Right ventricle myocardium inferior (tissue), 1 donor: ENCODE measurements at regions not wholly inside any gene's neighbourhood (a gene's known extent, or its start where the extent isn't known, plus 50 kb on each side); places are given as distances from the start of the nearest gene placed in this dataset.
A peak's percentile ranks its signal among the peaks of the same experiment; 100 is the strongest.

Experiments used
- ATAC-seq: fragments of 200-7000 bp; cut with Tn5 transposase; one replicate; pipeline ENCODE4 v1.9.1; 2020; ENCODE audit warnings: mild to moderate bottlenecking, moderate library complexity
- DNase-seq: peaks from one replicate; pipeline ENCODE4 v3.0.0; 2021; ENCODE audit errors: missing footprints
- intact Hi-C: fragments of 100-400 bp; cut with DNase I; formaldehyde crosslinking; loops from one replicate; pipeline ENCODE4 v1.11.0; 2022
- donor health status: DM: no; HTN: yes; CAD: no; lungs with severe emphysema.

DNA sequence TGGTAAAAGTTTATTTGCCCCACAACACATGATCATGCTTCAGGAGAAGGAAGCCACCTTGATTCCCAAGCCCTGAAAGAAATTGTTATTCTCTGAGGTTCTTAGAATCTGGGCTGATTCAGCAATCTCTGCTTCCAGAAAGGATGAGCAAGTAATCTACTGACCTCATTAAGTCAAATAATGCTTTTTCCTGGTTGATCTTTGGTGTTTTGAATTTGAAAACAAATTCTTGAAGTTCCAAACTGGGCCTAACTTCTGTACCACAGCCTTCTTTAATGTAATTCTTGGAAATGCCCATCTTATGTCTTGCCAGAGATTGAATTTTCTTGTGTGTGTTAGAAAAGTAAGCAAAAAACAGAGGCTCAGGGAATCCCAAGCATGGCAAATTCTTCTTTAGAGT, 319.2 kb upstream of the DDHD1 start:
- no peak for DNase-seq
- intact Hi-C loops, result no loop called here
- no peak for ATAC-seq

- DNase-seq, result no peak
- peak; percentile 90 for ATAC-seq
- intact Hi-C loops, result no loop called here
Measured at GRCh38 chr14:53470351-53471043, 317.4 kb upstream of the DDHD1 start.

DNA sequence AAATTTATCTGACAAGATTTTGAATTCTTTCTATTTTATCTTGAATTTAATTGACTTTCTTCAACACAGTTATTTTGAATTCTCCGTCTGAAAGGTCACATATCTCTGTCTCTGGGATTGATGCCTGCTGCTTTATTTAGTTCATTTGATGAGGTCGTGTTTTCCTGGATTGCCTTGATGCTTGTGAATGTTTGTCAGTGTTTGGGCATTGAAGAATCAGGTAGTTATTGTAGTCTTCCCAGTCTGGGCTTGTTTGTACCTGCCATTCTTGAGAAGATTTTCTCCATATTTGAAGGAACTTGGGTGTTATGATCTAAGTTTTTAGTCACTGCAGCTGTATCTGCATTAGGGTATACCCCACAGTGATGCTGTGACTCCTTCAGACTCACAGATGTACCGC, 315.8 kb upstream of the DDHD1 start:
- DNase-seq (no peak), ATAC-seq (no peak)
- intact Hi-C loops, result no loop called here

- ATAC-seq (no peak), DNase-seq (no peak)
- intact Hi-C loops, result no loop called here
Measured at GRCh38 chr14:53464376-53464775, 311.3 kb upstream of the DDHD1 start.

GRCh38 chr14:53462931-53463778, 310.0 kb upstream of the DDHD1 start:
- ATAC-seq (no peak), DNase-seq (no peak)
- intact Hi-C loops, result no loop called here

- no peak for DNase-seq
- intact Hi-C loops, result no loop called here
- no peak for ATAC-seq
Measured at GRCh38 chr14:53461858-53462257, 308.7 kb upstream of the DDHD1 start.

- intact Hi-C loops, result no loop called here
- ATAC-seq, result no peak
- no peak for DNase-seq
Measured at GRCh38 chr14:53460544-53460943, 307.4 kb upstream of the DDHD1 start.

GRCh38 chr14:53458368-53458814, 305.3 kb upstream of the DDHD1 start:
- no peak for ATAC-seq
- intact Hi-C loops, result no loop called here
- DNase-seq, result no peak

- no peak for DNase-seq
- intact Hi-C loops, result no loop called here
- ATAC-seq, result no peak
Measured at GRCh38 chr14:53456931-53457330, 303.8 kb upstream of the DDHD1 start.

GRCh38 chr14:53452005-53452673, 299.0 kb upstream of the DDHD1 start:
- DNase-seq (no peak), ATAC-seq (no peak)
- intact Hi-C loops, result no loop called here

- intact Hi-C loops, result no loop called here
- DNase-seq (no peak), ATAC-seq (no peak)
Measured at GRCh38 chr14:53450871-53451270, 297.7 kb upstream of the DDHD1 start.

- ATAC-seq, result no peak
- DNase-seq, result no peak
- intact Hi-C loops, result no loop called here
Measured at GRCh38 chr14:53448682-53449081, 295.6 kb upstream of the DDHD1 start.

- no peak for DNase-seq
- intact Hi-C loops, result no loop called here
- no peak for ATAC-seq
Measured at GRCh38 chr14:53444677-53445312, 291.7 kb upstream of the DDHD1 start.

GRCh38 chr14:53441789-53442188, 288.7 kb upstream of the DDHD1 start:
- intact Hi-C loops, result no loop called here
- DNase-seq (no peak), ATAC-seq (no peak)

DNA sequence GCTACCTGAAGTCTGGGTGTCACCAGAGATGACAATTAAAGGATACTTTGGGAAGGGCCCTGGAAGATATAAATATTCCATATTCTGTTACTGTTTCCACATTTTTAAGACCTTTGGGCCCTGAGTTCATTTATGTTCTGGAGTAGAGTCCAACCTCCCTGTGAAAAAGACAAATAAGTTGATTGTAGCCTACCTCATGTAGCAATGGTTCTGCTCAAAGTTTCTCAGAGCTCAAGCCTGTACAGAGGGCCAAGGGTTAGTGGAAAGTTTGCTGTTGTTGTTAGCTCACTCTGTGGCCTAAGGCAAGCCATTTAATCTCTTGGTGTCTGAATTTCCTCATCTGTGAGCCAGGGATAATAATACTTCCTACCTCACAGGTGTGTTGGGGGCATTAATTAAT, 284.7 kb upstream of the DDHD1 start:
- intact Hi-C loops, result loop anchor here (10.0 kb wide), 3 partner anchors 97 to 907 kb away; no protein-coding TSS in a partner anchor
- ATAC-seq (no peak), DNase-seq (no peak)

- intact Hi-C loops, result loop anchor here (10.0 kb wide), 3 partner anchors 102 to 912 kb away; no protein-coding TSS in a partner anchor
- no peak for DNase-seq
- no peak for ATAC-seq
Measured at GRCh38 chr14:53432378-53432802, 279.3 kb upstream of the DDHD1 start.

- DNase-seq, result no peak
- no peak for ATAC-seq
- intact Hi-C loops, result loop anchor here (10.0 kb wide), 3 partner anchors 104 to 914 kb away; no protein-coding TSS in a partner anchor
Measured at GRCh38 chr14:53430870-53431269, 277.7 kb upstream of the DDHD1 start.

- DNase-seq, result no peak
- ATAC-seq, result no peak
- intact Hi-C loops, result no loop called here
Measured at GRCh38 chr14:53412819-53413675, 259.9 kb upstream of the DDHD1 start.
